ENCODE measurements at regions not wholly inside any gene's neighbourhood (a gene's known extent, or its start where the extent isn't known, plus 50 kb on each side); places are given as distances from the start of the nearest gene placed in this dataset.
"Not testable (repeated sequence)": the region's sequence is repeated elsewhere in the genome, so short reads cannot be mapped to it uniquely, and the experiment has no call there.

DNA sequence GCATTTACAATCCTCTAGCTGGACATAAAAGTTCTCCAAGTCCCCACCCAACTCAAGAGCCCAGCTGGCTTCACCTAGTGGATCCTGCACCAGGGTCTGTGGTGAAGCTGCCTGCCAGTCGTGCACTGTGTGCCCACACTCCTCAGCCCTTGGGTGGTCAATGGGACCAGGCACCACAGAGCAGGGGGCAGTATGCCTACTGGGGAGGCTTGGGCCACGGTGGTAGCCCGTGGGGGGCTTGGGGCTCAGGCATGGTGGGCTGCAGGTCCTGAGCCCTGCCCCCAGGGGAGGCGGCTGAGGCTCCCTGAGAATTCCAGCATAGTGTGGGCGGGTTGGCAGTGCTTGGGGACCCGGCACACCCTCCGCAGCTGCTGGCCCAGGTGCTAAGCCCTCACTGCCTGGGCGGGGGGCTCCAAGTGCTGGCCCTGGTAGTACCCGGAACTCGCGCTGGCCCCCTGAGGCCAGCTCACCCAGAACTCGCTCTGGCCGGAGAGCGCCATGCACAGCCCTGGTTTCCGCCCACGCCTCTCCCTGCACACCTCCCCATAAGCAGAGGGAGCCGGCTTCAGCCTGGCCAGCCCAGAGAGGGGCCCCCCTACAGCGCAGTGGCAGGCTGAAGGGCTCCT, 1473.4 kb downstream of the SUCLG1 start:
- DNase-seq (ENCODE audit: low read depth in 2 of 2): no peak

GRCh38 chr2:82968358-82968757, 1490.7 kb downstream of the SUCLG1 start:
- no peak for DNase-seq (ENCODE audit: low read depth in 2 of 2)

DNA sequence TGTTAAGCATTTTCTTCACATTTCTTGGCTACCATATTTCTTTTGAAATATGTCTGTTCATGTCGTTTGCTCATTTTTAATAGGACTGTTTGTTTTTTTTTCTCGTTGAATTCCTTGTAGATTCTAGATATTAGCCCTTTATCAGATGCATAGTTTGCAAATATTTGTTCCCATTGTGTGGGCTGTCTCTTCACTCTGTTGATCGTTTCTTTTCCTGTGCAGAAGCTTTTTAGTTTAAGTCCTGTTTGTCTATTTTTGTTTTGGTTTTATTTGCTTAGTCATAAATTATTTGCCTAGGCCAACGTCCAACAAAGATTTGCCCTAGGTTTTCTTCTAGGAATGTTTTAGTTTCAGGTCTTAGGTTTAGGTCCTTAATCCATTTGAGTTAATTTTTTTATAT, 1494.7 kb downstream of the SUCLG1 start:
- DNase-seq (ENCODE audit: low read depth in 2 of 2): no peak

GRCh38 chr2:82959727-82960126, 1499.4 kb downstream of the SUCLG1 start:
- no peak for DNase-seq (ENCODE audit: low read depth in 2 of 2)

DNA sequence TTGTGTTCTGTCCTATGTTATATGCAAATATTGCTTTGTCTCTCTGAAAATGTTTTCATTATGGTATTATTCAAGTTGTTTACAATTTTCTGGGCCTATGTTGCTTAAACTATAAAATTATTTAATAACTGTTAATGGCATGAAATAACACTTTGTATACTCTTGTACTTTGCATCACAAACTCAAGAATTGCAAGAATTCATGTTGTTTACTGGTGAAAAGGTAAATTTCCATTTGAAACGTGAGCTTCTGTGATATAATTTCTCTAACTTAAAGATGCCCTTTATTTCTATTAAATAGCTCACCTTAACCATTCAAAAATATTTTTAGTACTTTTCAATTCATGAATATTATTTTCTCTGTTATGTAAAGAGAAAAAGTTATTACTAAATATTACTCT, 1504.2 kb downstream of the SUCLG1 start:
- DNase-seq (ENCODE audit: low read depth in 2 of 2): no peak

- DNase-seq (ENCODE audit: low read depth in 2 of 2): no peak
Measured at GRCh38 chr2:82939211-82939610, 1519.9 kb downstream of the SUCLG1 start.

DNA sequence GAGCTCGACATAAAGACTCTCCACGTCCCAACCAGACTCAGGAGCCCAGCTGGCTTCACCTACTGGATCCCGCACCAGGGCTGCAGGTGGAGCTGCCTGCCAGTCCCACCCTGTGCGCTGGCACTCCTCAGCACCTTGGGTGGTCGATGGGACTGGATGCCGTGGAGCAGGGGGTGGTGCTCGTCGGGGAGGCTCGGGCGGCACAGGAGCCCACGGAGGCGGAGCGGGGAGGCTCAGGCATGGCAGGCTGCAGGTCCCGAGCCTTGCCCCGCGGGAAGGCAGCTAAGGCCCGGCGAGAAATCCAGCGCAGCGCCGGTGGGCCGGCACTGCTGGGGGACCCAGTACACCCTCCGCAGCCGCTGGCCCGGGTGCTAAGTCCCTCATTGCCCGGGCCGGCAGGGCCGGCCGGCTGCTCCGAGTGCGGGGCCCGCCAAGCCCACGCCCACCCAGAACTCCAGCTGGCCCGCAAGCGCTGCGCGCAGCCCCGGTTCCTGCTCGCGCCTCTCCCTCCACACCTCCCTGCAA, 1520.7 kb downstream of the SUCLG1 start:
- DNase-seq (ENCODE audit: low read depth in 2 of 2): not testable (repeated sequence)

DNA sequence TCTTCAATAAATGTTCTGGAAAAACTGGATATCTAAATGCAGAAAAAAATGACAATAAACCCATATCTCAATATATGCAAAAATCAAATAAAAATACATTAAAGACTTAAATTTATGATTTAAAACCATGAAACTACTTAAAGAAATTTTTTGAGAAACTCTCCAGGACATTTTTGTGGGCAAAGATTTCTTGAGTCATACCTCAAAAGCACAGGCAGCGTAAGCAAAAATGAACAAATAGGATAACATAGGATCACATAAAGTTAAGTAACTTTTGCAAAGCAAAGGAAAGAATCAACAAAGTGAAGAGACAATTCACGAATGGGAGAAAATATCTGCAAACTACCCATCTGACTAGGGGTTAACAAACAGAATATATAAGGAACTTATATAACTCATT, 1545.5 kb downstream of the SUCLG1 start:
- DNase-seq (ENCODE audit: low read depth in 2 of 2): no peak

GRCh38 chr2:82896117-82896516, 1563.0 kb downstream of the SUCLG1 start:
- no peak for DNase-seq (ENCODE audit: low read depth in 2 of 2)

DNA sequence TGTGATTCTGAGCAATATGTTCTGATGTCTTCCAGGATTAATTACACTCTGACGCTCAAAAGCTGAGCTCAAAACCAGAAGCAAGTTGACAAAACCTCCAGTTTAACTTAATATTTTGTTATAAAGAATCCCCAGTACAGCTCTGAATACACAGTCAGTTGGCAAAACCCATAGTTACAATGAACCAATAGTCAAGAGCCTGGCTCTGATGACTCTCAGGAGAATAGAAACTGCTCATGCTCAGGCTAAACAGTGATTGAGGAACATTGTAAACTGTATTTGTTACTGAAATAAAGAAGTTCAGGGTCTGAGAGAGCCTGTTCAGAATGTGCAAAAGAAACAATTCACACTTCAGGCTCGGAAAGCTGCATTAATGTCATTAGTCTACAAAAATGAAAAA, 1565.9 kb downstream of the SUCLG1 start:
- DNase-seq (ENCODE audit: low read depth in 2 of 2): no peak

GRCh38 chr2:82879803-82880202, 1579.3 kb downstream of the SUCLG1 start:
- DNase-seq (ENCODE audit: low read depth in 2 of 2): no peak

- DNase-seq (ENCODE audit: low read depth in 2 of 2): no peak
Measured at GRCh38 chr2:82875858-82876257, 1583.2 kb downstream of the SUCLG1 start.

- no peak for DNase-seq (ENCODE audit: low read depth in 2 of 2)
Measured at GRCh38 chr2:82857967-82858366, 1601.1 kb downstream of the SUCLG1 start.

- DNase-seq (ENCODE audit: low read depth in 2 of 2): no peak
Measured at GRCh38 chr2:82853299-82853698, 1605.8 kb downstream of the SUCLG1 start.

DNA sequence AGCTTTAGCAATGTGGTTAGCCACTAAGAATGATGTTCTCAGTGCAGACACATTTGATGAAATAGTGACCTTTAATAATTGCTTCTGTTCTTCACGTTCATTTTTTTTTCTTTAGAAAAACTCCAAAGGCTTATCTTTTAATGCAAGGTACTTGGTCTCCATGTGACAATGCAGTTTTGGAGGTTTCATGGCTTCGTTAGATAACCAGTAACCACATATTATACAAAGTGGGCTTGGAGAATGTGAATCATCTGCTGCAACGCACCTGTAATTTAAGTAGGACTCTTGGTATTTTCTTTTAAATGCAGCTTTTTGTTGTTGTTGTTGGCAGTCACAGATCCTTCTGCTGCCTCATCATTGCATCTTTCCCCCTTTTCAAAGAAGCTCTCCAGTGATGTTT, 1606.3 kb downstream of the SUCLG1 start:
- no peak for DNase-seq (ENCODE audit: low read depth in 2 of 2)

DNA sequence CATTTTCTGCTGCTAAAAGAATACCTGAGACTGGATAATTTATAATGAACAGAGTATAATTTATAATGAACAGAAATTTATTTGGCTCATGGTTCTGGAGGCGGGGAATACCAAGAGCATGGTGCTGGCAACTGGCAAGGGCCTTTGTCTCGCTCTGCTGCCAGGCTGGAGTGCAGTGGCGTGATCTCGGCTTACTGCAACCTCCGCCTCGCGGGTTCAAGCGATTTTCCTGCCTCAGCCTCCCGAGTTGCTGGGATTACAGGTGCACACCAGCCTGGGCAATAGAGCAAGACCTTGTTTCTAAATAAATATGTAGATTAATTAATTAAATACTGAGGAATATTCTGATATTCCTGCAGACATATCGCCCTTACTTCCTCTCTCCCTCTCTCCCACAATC, 1610.8 kb downstream of the SUCLG1 start:
- no peak for DNase-seq (ENCODE audit: low read depth in 2 of 2)

- DNase-seq (ENCODE audit: low read depth in 2 of 2): no peak
Measured at GRCh38 chr2:82839036-82839435, 1620.0 kb downstream of the SUCLG1 start.

DNA sequence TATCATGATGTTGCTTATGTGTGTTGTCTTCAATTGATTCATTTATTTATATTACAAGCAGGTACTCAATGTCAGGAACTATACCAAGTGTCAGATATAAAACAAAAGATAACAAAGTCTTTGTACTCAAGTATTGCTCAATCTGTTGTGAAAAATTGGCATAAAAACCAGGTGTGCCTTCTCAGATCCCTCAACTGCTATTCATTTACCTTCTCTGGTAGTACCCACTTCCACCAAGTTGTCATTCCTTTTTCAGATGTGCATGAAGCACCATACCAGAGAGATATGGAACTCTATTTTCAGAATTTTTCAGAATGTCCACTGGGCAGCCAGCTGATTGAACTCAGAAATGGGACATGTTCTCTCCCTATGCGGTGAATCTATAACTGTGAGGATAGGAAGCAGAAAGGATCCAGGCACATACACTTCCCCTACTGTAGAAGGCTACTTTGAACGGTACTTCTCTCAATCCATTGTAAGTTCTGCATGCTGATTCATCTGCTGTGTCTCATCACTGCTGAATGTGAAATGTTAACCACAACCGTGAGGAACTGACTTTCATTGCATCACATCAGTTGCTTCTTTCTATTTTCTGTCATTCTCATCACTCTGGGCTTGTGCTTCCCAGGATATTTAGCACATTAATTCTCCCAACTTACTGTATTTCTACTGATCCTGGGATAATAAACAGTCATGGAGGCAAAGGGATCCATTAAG, 1621.3 kb downstream of the SUCLG1 start:
- no peak for DNase-seq (ENCODE audit: low read depth in 2 of 2)

DNA sequence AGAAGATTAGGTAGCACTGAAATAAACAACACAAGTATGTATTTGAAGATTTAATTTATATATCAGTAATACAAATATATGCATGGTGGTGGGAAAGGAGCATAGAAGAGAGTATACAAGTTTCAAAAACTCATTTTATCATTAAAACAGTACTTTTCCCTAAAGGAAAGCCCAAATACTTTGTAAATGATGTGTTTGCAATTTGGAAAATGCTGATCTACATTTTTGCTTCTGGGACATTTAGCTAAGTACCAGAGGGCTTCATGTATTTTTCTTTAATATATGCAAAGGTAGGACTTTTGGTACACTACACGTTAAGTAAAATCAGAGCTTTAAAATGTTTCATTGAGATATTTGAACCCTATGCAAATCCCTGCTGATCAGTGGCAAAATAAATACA, 1624.2 kb downstream of the SUCLG1 start:
- DNase-seq (ENCODE audit: low read depth in 2 of 2): no peak

GRCh38 chr2:82827426-82827825, 1631.7 kb downstream of the SUCLG1 start:
- no peak for DNase-seq (ENCODE audit: low read depth in 2 of 2)

- no peak for DNase-seq (ENCODE audit: low read depth in 2 of 2)
Measured at GRCh38 chr2:82826437-82826836, 1632.6 kb downstream of the SUCLG1 start.

DNA sequence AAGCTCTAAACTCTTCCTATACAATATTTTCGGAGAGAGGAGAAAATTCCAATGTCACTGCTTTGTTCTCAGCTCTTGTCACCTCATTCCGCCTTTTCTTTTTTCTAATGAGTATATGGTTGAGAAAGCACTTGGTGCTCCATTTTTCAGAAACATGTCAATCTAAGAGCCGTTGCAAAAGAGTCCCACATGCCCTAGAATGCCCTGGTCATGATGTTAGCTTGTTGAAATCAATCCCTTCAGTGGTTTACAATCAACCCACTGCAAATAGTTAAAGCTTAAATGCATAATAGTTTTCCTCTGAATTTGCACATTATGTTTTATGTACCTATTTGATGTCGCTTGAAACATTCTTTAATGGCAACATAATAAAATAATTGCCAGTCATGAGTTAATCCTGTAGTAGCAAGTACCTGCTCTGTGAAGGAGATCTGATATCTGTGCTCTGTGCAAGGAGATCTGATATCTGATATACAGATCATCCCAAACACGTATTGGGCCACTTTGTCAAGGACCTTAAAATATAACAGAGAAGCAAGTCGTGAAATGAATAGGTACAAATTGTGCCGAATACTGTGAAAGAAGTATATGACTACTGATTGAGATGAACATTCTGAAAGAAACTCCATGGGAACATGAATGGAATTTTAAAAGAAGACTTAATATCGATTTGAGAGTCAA, 1633.5 kb downstream of the SUCLG1 start:
- DNase-seq (ENCODE audit: low read depth in 2 of 2): no peak

GRCh38 chr2:82823892-82824291, 1635.2 kb downstream of the SUCLG1 start:
- DNase-seq (ENCODE audit: low read depth in 2 of 2): no peak
